AG09319 (cell line): ENCODE measurements at regions not wholly inside any gene's neighbourhood (a gene's known extent, or its start where the extent isn't known, plus 50 kb on each side); places are given as distances from the start of the nearest gene placed in this dataset.

Experiments used
- DNase-seq: peaks from one replicate; pipeline ENCODE4 v3.0.0-alpha.2; 2010; ENCODE audit warnings: low read depth; ENCODE audit errors: extremely low read depth
- CTCF ChIP-seq: IDR thresholded peaks from 2 replicates; pipeline ENCODE4 v1.5.1; 2011; ENCODE audit warnings: low read depth, mild to moderate bottlenecking, inconsistent platforms, low read length, moderate library complexity

- no peak for DNase-seq
- TF ChIP-seq CTCF = no peak
Measured at GRCh38 chr14:83993545-83993944, 1536.4 kb upstream of the FLRT2 start.

- no peak for DNase-seq
Measured at GRCh38 chr14:83994020-83994419, 1535.9 kb upstream of the FLRT2 start.

GRCh38 chr14:84001023-84001422 is 1528.9 kb upstream of the FLRT2 start:
- no peak for TF ChIP-seq CTCF

More at GRCh38 chr14:83994020-83994419, 1535.9 kb upstream of the FLRT2 start:
- no peak for TF ChIP-seq CTCF

GRCh38 chr14:84003346-84003745 is 1526.6 kb upstream of the FLRT2 start:
- DNase-seq = no peak
- no peak for TF ChIP-seq CTCF

More at GRCh38 chr14:84001023-84001422, 1528.9 kb upstream of the FLRT2 start:
- DNase-seq = no peak

- no peak for TF ChIP-seq CTCF
- DNase-seq = no peak
Measured at GRCh38 chr14:84006643-84007155, 1523.2 kb upstream of the FLRT2 start.

- no peak for DNase-seq
- TF ChIP-seq CTCF = no peak
Measured at GRCh38 chr14:84013424-84013823, 1516.5 kb upstream of the FLRT2 start.

- no peak for DNase-seq
- no peak for TF ChIP-seq CTCF
Measured at GRCh38 chr14:84017495-84017894, 1512.4 kb upstream of the FLRT2 start.
